ENCODE measurements at regions not wholly inside any gene's neighbourhood (a gene's known extent, or its start where the extent isn't known, plus 50 kb on each side); places are given as distances from the start of the nearest gene placed in this dataset.

GRCh38 chr14:71555654-71556559 is 376.3 kb upstream of the RGS6 start:
- TF ChIP-seq POLR2A (IDR thresholded peaks at IDR 0.05) (no peak), CTCF (IDR thresholded peaks at IDR 0.05) (no peak)
